ENCODE measurements at regions not wholly inside any gene's neighbourhood (a gene's known extent, or its start where the extent isn't known, plus 50 kb on each side); places are given as distances from the start of the nearest gene placed in this dataset.

- H3K9ac ChIP-seq (ENCODE audit: insufficient read depth in 1 of 2, low read depth in 2 of 2, low read length in 2 of 2): no peak overlapping the region
- in situ Hi-C loops (cut with MboI): no loop called here
- intact Hi-C loops (cut with micrococcal nuclease): no loop called here
- CTCF ChIA-PET (ENCODE audit: low intra/inter-chr PET ratio): no interaction called here
- TF ChIP-seq PKNOX1 (IDR thresholded peaks at IDR 0.05) (no peak), XRCC3 (IDR thresholded peaks at IDR 0.05) (no peak), E2F1 (CRISPR knock-in tag; IDR thresholded peaks at IDR 0.05) (no peak), ZSCAN32 (CRISPR knock-in tag; IDR thresholded peaks at IDR 0.05) (no peak), PYGO2 (tag; IDR thresholded peaks at IDR 0.05) (no peak), ZNF174 (CRISPR knock-in tag; IDR thresholded peaks at IDR 0.05) (no peak), NFYB (IDR thresholded peaks at IDR 0.05; ENCODE audit: extremely low read depth, insufficient read length) (no peak), ID3 (CRISPR knock-in tag; IDR thresholded peaks at IDR 0.05) (no peak), ID3 (tag; IDR thresholded peaks at IDR 0.05) (no peak), POLR2A (conservative IDR thresholded peaks at IDR 0.05) (no peak), ZEB2 (IDR thresholded peaks at IDR 0.05) (no peak), CHD4 (IDR thresholded peaks at IDR 0.05; ENCODE audit: insufficient read depth, insufficient replicate concordance, low read depth, low read length, poor library complexity, severe bottlenecking) (no peak), PRMT5 (CRISPR knock-in tag; IDR thresholded peaks at IDR 0.05) (no peak), ZNF655 (CRISPR knock-in tag; IDR thresholded peaks at IDR 0.05) (no peak)
- no peak overlapping the region for H3K4me2 ChIP-seq (ENCODE audit: insufficient read depth, low read length)
- H3K79me2 ChIP-seq (ENCODE audit: control insufficient read depth, insufficient read depth, low read length): no peaks in the 10 kb centered on the region
- H3K36me3 ChIP-seq (ENCODE audit: control insufficient read depth, insufficient read depth, low read length): no peaks in the 10 kb centered on the region
- no peak for FAIRE-seq
- no peak overlapping the region for H3K27ac ChIP-seq (ENCODE audit: extremely low read depth, low read depth, low read length)
- H2AFZ ChIP-seq (ENCODE audit: low read depth, low read length): no peak overlapping the region
- POLR2A ChIA-PET: no interaction called here
- no peaks in the 10 kb centered on the region for H3K4me1 ChIP-seq (replicated peaks in 1 of 2; ENCODE audit: control insufficient read depth in 2 of 2, insufficient read depth in 2 of 2, low read length in 2 of 2)
- no peaks in the 10 kb centered on the region for H4K20me1 ChIP-seq (replicated peaks; ENCODE audit: control insufficient read depth, insufficient read depth, low read length)
- no peaks in the 10 kb centered on the region for H3K9me3 ChIP-seq (replicated peaks; ENCODE audit: control insufficient read depth, insufficient read depth, low read depth, low read length)
- no TSS peak for BruUV-seq (replicated peaks)
- no peaks in the 10 kb centered on the region; a peak in 2 of 5 replicates for H3K27me3 ChIP-seq (ENCODE audit: control insufficient read depth in 2 of 2, insufficient read depth in 2 of 2, low read length in 2 of 2)
- H3K4me3 ChIP-seq: no peak overlapping the region
- no peak for DNase-seq (ENCODE audit: extremely low read depth in 1 of 4, low spot score in 3 of 4)
- no peak for ATAC-seq
- 0% methylated on average over 2 of the region's 2 CpGs for WGBS (ENCODE audit: insufficient coverage, low coverage, missing lambda C conversion rate)
- no peaks in the 10 kb centered on the region for H3K9me1 ChIP-seq (ENCODE audit: control insufficient read depth, insufficient read depth, low read length)
Measured at GRCh38 chr11:134689886-134690285, 277.8 kb upstream of the B3GAT1 start.
